Kidney (tissue), 13 donors: ENCODE measurements at regions not wholly inside any gene's neighbourhood (a gene's known extent, or its start where the extent isn't known, plus 50 kb on each side); places are given as distances from the start of the nearest gene placed in this dataset.

ENCODE experiments used
- DNase-seq, 5 donors: peaks; one replicate each; pipeline ENCODE4 v3.0.0-alpha.2; 2013 to 2020
- FAIRE-seq: peaks from 2 replicates; lab custom pipeline; 2012; peaks lifted over from hg19 to GRCh38; lab: Jason Lieb, UNC
- H3K27ac ChIP-seq, 2 donors: one replicate each; pipeline ENCODE4 v1.7.0; 2013; ENCODE audit warnings: low read depth in 2 of 2, low read length in 2 of 2, inconsistent platforms in 1 of 2
- H3K27me3 ChIP-seq: one replicate; pipeline ENCODE4 v1.7.1; 2013; ENCODE audit warnings: low read length, inconsistent platforms; ENCODE audit not compliant: control insufficient read depth, insufficient read depth
- H3K36me3 ChIP-seq, 3 donors: one replicate each; pipeline versions ENCODE4 v1.7.0 to v1.7.1; 2013; ENCODE audit warnings: low read length in 3 of 3, control low read depth in 1 of 3, inconsistent platforms in 1 of 3; ENCODE audit not compliant: insufficient read depth in 3 of 3, control insufficient read depth in 2 of 3
- H3K4me1 ChIP-seq, 3 donors: one replicate each; pipeline versions ENCODE4 v1.7.0 to v1.7.1; 2013; ENCODE audit warnings: low read length in 3 of 3, inconsistent platforms in 1 of 3, low read depth in 1 of 3; ENCODE audit not compliant: control insufficient read depth in 2 of 3, insufficient read depth in 2 of 3
- H3K4me3 ChIP-seq, 3 donors: one replicate each; pipeline versions ENCODE4 v1.7.0 to v1.8.1; 2013; ENCODE audit warnings: low read length in 3 of 3, control low read depth in 1 of 3, inconsistent platforms in 1 of 3
- H3K9ac ChIP-seq, 3 donors: one replicate each; pipeline versions ENCODE4 v1.7.0 to v1.7.1; 2013; ENCODE audit warnings: low read length in 3 of 3, control low read depth in 1 of 3, inconsistent platforms in 1 of 3
- H3K9me3 ChIP-seq, 3 donors: one replicate each; pipeline versions ENCODE4 v1.7.0 to v1.7.1; 2013; ENCODE audit warnings: low read length in 3 of 3, control low read depth in 1 of 3, inconsistent platforms in 1 of 3; ENCODE audit not compliant: control insufficient read depth in 2 of 3, insufficient read depth in 1 of 3
- intact Hi-C: fragments of 100-400 bp; cut with DNase I; formaldehyde crosslinking; loops from one replicate; pipeline ENCODE4 v1.11.1; 2022
- TF ChIP-seq, protein P1 (sequence below): IDR thresholded peaks from 3 replicates; pipeline ENCODE4 v1.5.1; 2012; ENCODE audit warnings: mild to moderate bottlenecking, moderate library complexity, borderline replicate concordance; ENCODE audit not compliant: insufficient read depth; ENCODE audit errors: extremely low read depth
- donor health status: control.
- donor health status: control.
- donor health status: control.
- donor health status: control.
- donor health status: control.
- donor health status: DM: yes; HTN: yes; CAD: no.
- donor health status: Normal renal cell carcinoma (clear cell type).

DNA sequence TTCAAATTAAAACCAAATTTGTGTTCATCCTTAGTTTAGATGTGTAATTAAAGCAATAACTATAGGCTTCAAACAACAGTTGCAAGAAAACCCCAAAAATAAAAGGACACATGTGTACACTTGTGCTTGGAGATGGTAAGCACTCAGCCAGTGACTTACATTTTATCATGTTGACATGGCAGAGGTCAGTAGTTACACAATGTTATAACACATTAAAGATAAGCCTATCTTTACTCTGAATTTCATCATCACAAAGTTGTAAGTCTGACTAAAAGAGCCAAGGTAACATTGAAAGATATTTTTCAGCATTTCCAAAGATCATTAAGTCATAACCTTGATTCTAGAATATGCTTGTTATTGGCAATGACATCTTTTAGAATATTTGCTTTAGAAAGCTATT, 98.5 kb upstream of the PNPLA4 start:
- TF ChIP-seq, protein P1, sequence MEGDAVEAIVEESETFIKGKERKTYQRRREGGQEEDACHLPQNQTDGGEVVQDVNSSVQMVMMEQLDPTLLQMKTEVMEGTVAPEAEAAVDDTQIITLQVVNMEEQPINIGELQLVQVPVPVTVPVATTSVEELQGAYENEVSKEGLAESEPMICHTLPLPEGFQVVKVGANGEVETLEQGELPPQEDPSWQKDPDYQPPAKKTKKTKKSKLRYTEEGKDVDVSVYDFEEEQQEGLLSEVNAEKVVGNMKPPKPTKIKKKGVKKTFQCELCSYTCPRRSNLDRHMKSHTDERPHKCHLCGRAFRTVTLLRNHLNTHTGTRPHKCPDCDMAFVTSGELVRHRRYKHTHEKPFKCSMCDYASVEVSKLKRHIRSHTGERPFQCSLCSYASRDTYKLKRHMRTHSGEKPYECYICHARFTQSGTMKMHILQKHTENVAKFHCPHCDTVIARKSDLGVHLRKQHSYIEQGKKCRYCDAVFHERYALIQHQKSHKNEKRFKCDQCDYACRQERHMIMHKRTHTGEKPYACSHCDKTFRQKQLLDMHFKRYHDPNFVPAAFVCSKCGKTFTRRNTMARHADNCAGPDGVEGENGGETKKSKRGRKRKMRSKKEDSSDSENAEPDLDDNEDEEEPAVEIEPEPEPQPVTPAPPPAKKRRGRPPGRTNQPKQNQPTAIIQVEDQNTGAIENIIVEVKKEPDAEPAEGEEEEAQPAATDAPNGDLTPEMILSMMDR = no peak
- H3K27ac ChIP-seq = no peak overlapping the region
- no peaks in the 10 kb centered on the region for H3K36me3 ChIP-seq
- DNase-seq (no peak), FAIRE-seq (no peak)
- H3K9me3 ChIP-seq = no peaks in the 10 kb centered on the region
- no peak overlapping the region for H3K9ac ChIP-seq
- no peaks in the 10 kb centered on the region for H3K4me1 ChIP-seq
- intact Hi-C loops = no loop called here
- no peaks in the 10 kb centered on the region for H3K27me3 ChIP-seq
- H3K4me3 ChIP-seq = no peak overlapping the region

DNA sequence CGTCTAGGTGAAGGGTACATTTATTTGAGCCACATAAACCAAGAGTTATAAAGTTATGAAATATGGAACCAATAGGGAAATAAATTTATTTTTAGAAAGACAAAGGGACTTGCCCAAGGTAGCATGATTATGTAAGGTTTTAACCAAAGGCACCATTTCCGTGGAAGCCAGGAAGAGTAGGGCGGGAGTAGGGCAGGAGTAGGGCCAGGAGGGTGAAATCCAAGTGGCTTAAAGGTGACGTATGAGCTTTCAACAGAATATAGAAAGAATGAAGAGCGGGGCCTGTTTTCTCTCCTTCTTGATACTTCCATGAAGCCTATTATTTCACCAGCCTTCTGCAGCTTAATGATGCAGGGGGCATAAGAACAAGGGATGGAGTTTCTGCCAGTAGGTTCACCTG, 91.7 kb upstream of the PNPLA4 start:
- H3K36me3 ChIP-seq = no peaks in the 10 kb centered on the region
- intact Hi-C loops = no loop called here
- peaks cover 3% of the 10 kb centered on the region for H3K27me3 ChIP-seq
- TF ChIP-seq, protein P1 = no peak
- no peak for FAIRE-seq
- DNase-seq = no peak
- H3K4me1 ChIP-seq = no peaks in the 10 kb centered on the region
- no peaks in the 10 kb centered on the region for H3K9me3 ChIP-seq
- no peak overlapping the region for H3K27ac ChIP-seq
- H3K9ac ChIP-seq = no peak overlapping the region
- H3K4me3 ChIP-seq = no peak overlapping the region

DNA sequence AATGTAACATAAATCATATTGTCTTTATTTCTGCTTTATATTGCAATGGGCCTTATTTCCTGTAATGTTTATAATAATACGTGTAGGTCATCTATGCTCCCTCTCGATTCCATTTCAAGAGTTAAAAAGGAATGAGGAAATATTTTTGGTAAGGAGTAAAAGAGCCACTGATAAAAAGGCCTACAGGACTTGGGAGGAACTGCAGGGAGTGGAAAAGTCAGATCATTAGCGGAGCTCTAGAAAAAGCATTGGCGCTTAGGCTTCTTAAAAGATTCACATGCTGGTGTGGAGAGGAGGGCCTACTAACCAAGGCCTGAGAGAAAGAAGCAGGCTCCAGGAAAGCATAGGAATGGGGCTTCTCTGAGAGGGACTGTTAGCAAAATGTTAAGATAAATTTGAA, 82.9 kb upstream of the PNPLA4 start:
- Histone ChIP-seq H3K4me3 (no peak overlapping the region), H3K27ac (no peak overlapping the region), H3K9ac (no peak overlapping the region), H3K27me3 (peaks cover 2% of the 10 kb centered on the region), H3K36me3 (no peaks in the 10 kb centered on the region), H3K9me3 (no peaks in the 10 kb centered on the region), H3K4me1 (no peaks in the 10 kb centered on the region)
- DNase-seq (no peak), FAIRE-seq (no peak)
- intact Hi-C loops = no loop called here
- TF ChIP-seq, protein P1 = no peak

DNA sequence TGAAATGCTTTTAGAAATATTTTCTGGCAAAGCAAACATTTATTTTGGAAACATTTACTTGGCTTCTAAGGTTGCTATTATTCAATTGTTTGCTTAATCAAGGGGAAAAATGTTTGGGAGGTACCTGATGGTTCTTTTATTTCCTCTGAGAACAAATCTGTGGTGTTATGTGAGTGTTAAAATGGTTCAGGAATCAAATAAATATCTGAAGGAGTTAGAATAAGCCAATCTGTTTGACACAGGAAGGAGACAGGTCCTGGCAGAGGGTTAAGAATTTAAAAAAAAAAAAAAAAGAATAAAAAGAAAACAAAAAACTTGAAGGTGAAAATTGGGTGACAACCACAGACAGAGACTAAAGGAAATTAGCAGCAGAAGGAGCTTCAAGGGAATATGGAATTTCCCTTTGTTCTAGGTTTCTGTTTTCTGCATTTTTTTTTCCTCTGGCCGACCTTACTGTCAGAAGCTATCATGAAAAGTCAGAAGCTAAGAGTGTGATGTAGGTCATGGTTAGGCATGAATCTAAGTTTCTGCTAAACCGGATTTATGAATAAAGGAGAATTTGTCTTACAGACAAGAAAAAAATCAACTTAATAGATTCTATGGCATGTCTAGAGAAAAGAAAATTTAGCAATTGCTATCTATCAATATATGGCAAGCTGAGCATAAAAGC, 78.6 kb upstream of the PNPLA4 start:
- TF ChIP-seq, protein P1 = no peak
- FAIRE-seq (no peak), DNase-seq (no peak)
- Histone ChIP-seq H3K4me3 (no peak overlapping the region), H3K27ac (no peak overlapping the region), H3K4me1 (no peaks in the 10 kb centered on the region), H3K27me3 (no peaks in the 10 kb centered on the region), H3K9me3 (no peaks in the 10 kb centered on the region), H3K36me3 (no peaks in the 10 kb centered on the region), H3K9ac (no peak overlapping the region)
- intact Hi-C loops = no loop called here
